GM06990 (cell line): ENCODE measurements at regions not wholly inside any gene's neighbourhood (a gene's known extent, or its start where the extent isn't known, plus 50 kb on each side); places are given as distances from the start of the nearest gene placed in this dataset.
"Not testable (repeated sequence)": the region's sequence is repeated elsewhere in the genome, so short reads cannot be mapped to it uniquely, and the experiment has no call there.

Experiments
- DNase-seq: peaks from one replicate; pipeline ENCODE4 v3.0.0-alpha.2; 2011; ENCODE audit not compliant: insufficient read length; ENCODE audit errors: extremely low read depth
- H3K27me3 ChIP-seq: replicated peaks from 2 replicates; pipeline ENCODE4 v1.6.0; 2011; ENCODE audit warnings: low read length; ENCODE audit not compliant: control insufficient read depth, insufficient read depth
- H3K36me3 ChIP-seq: 2 replicates; pipeline ENCODE4 v1.5.1; 2011; ENCODE audit warnings: low read length; ENCODE audit not compliant: control insufficient read depth, insufficient read depth
- H3K4me3 ChIP-seq: replicated peaks from 2 replicates; pipeline ENCODE4 v1.5.1; 2011; ENCODE audit warnings: low read depth, mild to moderate bottlenecking, control low read depth, low read length
- TF ChIP-seq, protein P1 (sequence below): IDR thresholded peaks from 2 replicates; pipeline ENCODE4 v1.5.1; 2011; ENCODE audit warnings: low read length, control low read depth, mild to moderate bottlenecking, inconsistent platforms; ENCODE audit not compliant: insufficient read depth, poor library complexity, severe bottlenecking

DNA sequence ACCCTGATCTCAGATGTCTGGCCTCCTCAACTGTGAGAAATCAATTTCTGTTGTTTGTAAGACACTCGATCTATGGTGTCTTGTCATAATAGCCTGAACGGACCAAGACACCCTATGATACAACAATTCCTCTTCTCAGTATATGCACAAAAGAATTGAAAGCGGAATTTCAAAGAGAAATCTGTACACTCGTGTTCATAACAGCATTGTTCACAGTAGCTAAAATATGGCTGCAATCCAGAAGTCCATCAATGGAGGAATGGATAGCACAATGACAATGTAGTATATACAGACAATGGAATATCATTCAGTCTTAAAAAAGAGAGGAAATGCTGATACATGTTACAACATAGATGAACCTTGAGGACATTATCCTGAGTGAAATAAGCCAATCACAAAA lies 354.6 kb downstream of the SFMBT2 start:
- TF ChIP-seq, protein P1, sequence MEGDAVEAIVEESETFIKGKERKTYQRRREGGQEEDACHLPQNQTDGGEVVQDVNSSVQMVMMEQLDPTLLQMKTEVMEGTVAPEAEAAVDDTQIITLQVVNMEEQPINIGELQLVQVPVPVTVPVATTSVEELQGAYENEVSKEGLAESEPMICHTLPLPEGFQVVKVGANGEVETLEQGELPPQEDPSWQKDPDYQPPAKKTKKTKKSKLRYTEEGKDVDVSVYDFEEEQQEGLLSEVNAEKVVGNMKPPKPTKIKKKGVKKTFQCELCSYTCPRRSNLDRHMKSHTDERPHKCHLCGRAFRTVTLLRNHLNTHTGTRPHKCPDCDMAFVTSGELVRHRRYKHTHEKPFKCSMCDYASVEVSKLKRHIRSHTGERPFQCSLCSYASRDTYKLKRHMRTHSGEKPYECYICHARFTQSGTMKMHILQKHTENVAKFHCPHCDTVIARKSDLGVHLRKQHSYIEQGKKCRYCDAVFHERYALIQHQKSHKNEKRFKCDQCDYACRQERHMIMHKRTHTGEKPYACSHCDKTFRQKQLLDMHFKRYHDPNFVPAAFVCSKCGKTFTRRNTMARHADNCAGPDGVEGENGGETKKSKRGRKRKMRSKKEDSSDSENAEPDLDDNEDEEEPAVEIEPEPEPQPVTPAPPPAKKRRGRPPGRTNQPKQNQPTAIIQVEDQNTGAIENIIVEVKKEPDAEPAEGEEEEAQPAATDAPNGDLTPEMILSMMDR = no peak
- no peak for DNase-seq
- H3K4me3 ChIP-seq = no peak overlapping the region

DNA sequence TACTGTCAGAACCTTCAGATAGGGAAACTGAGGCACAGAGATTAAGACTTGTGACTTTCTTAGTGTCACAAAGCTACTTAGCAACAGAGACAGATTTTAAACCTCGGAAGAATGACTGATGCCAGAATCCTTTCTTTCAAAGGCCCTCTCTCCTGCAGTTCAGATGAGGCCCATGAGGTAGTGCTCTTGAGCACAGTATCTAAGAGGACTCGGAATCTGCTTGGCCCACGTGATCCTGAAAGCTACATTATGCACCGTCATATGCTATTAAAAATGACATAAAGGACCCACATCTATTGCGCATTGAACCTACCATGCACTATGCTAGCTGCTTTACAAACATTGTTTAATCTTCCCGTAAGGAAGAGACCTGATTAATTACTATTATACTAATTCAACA lies 355.9 kb downstream of the SFMBT2 start:
- Histone ChIP-seq H3K27me3 (no peaks in the 10 kb centered on the region), H3K36me3 (no peaks in the 10 kb centered on the region), H3K4me3 (no peak overlapping the region)
- no peak for DNase-seq
- TF ChIP-seq, protein P1 = peak; percentile 21

More for the DNA sequence above, 354.6 kb downstream of the SFMBT2 start:
- Histone ChIP-seq H3K36me3 (no peaks in the 10 kb centered on the region), H3K27me3 (no peaks in the 10 kb centered on the region)

DNA sequence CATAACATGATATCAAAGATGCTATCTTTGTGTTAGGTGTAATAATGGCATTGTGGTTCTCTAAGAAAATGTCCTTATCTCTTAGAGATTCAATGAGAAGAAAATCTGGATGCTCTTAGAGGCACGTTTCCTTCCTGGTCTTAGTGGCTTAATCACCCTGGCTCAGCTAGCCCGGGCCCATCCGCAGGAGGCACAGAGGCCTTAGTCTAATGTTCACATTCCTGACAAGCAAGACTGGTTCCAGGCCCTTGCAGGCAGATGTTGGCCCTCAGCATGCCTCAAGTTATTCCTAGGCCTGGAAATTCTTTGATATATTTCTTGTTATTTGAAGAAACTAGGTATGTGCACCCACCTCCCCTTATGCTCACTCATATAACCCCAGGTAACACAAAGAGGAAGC lies 357.6 kb downstream of the SFMBT2 start:
- Histone ChIP-seq H3K36me3 (no peaks in the 10 kb centered on the region), H3K4me3 (no peak overlapping the region), H3K27me3 (no peaks in the 10 kb centered on the region)
- DNase-seq = no peak
- TF ChIP-seq, protein P1 = no peak

DNA sequence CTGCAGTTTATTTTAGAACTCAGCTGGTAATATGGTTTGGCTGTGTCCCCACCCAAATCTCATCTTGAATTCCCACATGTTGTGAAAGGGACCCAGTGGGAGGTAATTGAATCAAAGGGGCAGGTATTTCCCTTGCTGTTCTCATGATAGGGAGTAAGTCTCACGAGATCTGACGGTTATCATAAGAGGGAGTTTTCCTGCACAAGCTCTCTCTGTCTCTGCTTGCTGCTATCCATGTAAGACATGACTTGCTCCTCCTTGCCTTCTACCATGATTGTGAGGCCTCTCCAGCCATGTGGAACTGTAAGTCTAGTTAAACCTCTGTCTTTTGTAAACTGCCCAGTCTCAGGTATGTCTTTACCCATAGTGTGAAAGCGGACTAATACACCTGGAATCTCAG lies 360.8 kb downstream of the SFMBT2 start:
- H3K36me3 ChIP-seq = not testable (repeated sequence)

DNA sequence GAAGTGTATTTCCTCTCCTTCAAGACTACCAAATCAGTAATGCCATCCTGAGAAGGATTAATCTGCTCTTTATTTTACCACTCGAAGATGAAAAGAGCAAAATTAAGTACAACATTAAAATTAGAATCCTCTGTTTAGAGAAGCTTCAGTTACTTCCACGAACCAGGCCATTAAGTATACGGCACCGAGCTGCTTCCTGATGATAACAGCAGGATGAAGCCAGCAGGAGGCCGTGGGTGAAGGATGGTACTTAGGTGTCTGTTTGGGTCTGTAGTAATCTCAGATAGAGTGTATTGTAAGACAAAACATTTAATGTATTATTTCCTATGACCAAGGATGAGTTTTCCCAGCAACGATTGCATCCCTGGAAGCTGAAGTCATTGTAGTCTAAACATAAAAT lies 362.8 kb downstream of the SFMBT2 start:
- Histone ChIP-seq H3K4me3 (no peak overlapping the region), H3K36me3 (no peaks in the 10 kb centered on the region), H3K27me3 (no peaks in the 10 kb centered on the region)
- DNase-seq = no peak
- TF ChIP-seq, protein P1 = no peak

More for the DNA sequence above, 360.8 kb downstream of the SFMBT2 start:
- not testable (repeated sequence) for H3K27me3 ChIP-seq, DNase-seq, H3K4me3 ChIP-seq

DNA sequence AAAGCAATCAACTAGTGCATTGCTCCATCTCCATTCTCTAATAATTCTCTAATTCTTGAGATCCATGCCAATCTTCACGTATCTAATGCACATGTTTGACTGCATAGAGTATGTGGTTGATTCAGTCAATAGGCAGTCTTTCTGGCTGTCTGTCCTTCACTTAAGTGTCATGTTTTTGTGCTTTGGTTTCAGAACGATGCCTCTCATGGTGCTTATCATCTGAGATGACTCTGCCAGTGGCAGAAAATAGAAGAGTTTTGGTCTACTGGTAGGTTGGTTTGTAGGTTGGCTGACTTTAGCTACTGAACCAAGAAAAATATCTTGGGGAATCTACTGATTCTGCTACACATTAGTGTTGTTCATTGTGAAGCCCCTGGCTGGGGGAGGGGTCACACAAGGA lies 364.2 kb downstream of the SFMBT2 start:
- TF ChIP-seq, protein P1 = no peak
- no peaks in the 10 kb centered on the region for H3K27me3 ChIP-seq
- DNase-seq = peak; percentile 13
- no peak overlapping the region for H3K4me3 ChIP-seq
- no peaks in the 10 kb centered on the region for H3K36me3 ChIP-seq
